Right lobe of liver (tissue), 4 donors: ENCODE measurements at regions not wholly inside any gene's neighbourhood (a gene's known extent, or its start where the extent isn't known, plus 50 kb on each side); places are given as distances from the start of the nearest gene placed in this dataset.

Experiments
- CTCF ChIP-seq, 4 donors: fragments of 200-600 bp in 3 of 4; fragments of 450-650 bp in 1 of 4; IDR thresholded peaks; one replicate each; pipeline versions ENCODE4 v1.5.1 to v1.8.0; 2016 to 2022; ENCODE audit warnings: antibody characterized with exemption in 4 of 4, mild to moderate bottlenecking in 2 of 4
- POLR2A ChIP-seq: fragments of 450-650 bp; IDR thresholded peaks from one replicate; pipeline ENCODE4 v1.6.1; 2017; ENCODE audit warnings: antibody characterized with exemption, mild to moderate bottlenecking
- donor health status: DM: no; HTN: no; CAD: no.
- donor health status: DM: no; HTN: no; CAD: no.
- donor health status: DM: no; HTN: yes; CAD: no.

- no peak for TF ChIP-seq CTCF (IDR thresholded peaks at IDR 0.05)
- no peak for TF ChIP-seq POLR2A
These were observed 88.8 kb upstream of the SLITRK5 start for GRCh38 chr13:87582399-87582798.
